ENCODE measurements at regions not wholly inside any gene's neighbourhood (a gene's known extent, or its start where the extent isn't known, plus 50 kb on each side); places are given as distances from the start of the nearest gene placed in this dataset.

DNA sequence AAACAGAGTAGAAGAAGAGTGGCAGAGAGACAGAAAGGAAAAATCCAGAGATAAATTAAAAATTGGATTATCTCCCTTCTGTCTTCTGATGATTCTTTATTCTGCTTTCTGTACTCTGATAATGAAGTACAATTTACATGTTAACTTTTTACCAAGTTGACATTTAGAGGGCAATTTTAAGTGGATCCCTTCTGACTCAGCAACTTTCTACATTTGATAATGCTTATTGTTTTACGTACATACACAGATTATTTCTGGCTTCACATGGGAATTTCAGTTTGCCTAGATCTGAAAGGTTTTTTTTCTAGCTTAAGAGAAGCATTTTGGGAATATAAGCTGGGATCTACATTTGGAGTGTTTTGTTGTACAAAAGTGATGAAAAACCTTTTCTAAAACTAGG, 491.3 kb downstream of the OTOL1 start:
- TF ChIP-seq, protein P1, sequence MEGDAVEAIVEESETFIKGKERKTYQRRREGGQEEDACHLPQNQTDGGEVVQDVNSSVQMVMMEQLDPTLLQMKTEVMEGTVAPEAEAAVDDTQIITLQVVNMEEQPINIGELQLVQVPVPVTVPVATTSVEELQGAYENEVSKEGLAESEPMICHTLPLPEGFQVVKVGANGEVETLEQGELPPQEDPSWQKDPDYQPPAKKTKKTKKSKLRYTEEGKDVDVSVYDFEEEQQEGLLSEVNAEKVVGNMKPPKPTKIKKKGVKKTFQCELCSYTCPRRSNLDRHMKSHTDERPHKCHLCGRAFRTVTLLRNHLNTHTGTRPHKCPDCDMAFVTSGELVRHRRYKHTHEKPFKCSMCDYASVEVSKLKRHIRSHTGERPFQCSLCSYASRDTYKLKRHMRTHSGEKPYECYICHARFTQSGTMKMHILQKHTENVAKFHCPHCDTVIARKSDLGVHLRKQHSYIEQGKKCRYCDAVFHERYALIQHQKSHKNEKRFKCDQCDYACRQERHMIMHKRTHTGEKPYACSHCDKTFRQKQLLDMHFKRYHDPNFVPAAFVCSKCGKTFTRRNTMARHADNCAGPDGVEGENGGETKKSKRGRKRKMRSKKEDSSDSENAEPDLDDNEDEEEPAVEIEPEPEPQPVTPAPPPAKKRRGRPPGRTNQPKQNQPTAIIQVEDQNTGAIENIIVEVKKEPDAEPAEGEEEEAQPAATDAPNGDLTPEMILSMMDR (IDR thresholded peaks at IDR 0.05): no peak
- no peaks in the 10 kb centered on the region for H3K9me3 ChIP-seq
- no peak for DNase-seq (ENCODE audit: low spot score in 2 of 2)
- no peaks in the 10 kb centered on the region for H3K36me3 ChIP-seq
- intact Hi-C loops (cut with DNase I): no loop called here
- no peaks in the 10 kb centered on the region for H3K4me1 ChIP-seq
- no peaks in the 10 kb centered on the region for H3K27me3 ChIP-seq
- no peak overlapping the region for H3K4me3 ChIP-seq
- no peak overlapping the region for H3K27ac ChIP-seq

DNA sequence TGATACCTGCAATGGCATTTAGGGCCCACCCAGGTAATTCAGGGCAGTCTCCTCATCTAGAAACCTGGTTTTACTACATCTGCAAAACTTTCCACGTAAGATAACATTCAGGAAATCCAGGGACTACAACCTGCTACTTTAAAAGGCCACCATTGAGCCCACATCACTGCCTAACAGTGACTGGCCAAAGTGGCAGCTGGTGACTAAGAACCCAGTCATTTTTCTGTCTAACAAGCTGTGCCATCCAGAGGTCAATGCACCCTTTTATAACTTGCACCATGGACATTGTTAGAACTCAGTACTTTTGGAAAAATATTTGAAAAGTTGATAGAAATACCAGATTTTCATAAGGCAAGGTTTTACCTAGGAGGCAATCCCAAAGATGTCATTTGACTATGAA, 492.4 kb downstream of the OTOL1 start:
- Histone ChIP-seq H3K27ac (no peak overlapping the region), H3K4me1 (no peaks in the 10 kb centered on the region), H3K9me3 (no peaks in the 10 kb centered on the region), H3K36me3 (no peaks in the 10 kb centered on the region), H3K4me3 (no peak overlapping the region), H3K27me3 (no peaks in the 10 kb centered on the region)
- DNase-seq (ENCODE audit: low spot score in 2 of 2): no peak
- intact Hi-C loops (cut with DNase I): no loop called here
- TF ChIP-seq, protein P1 (IDR thresholded peaks at IDR 0.05): no peak

GRCh38 chr3:161990036-161990435, 493.4 kb downstream of the OTOL1 start:
- intact Hi-C loops (cut with DNase I): no loop called here
- no peak for DNase-seq (ENCODE audit: low spot score in 2 of 2)
- TF ChIP-seq, protein P1 (IDR thresholded peaks at IDR 0.05): no peak
- Histone ChIP-seq H3K27me3 (no peaks in the 10 kb centered on the region), H3K4me1 (no peaks in the 10 kb centered on the region), H3K36me3 (no peaks in the 10 kb centered on the region), H3K9me3 (no peaks in the 10 kb centered on the region), H3K4me3 (no peak overlapping the region), H3K27ac (no peak overlapping the region)

DNA sequence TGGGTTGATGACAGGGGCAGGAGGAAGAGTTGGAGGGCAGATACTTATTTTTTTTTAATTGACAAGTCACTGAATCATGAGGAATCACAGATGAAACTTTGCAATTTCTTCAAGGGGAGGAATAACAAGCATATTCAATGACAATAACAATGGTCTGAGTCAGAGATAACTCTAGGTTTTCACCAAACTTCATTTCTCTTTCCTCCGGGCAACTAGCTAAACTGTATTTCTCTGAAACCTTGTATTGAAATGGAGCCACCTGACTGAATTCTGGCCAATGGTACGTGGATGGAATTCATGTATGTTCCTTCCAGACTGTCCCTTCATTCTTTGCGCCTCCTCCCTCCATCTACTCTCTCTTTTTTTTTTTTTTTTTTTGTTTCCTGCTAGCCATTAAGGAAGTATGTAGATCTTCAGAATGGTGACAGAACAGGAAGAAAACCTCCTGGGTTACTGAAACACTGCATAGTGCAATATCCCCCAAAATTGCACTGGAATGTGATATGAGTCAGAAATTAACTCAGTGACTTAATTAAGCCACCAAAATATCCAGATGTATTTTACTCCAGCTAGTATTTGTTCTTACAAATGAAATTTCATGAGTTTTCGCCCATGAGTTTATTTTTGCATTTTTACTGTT, 495.4 kb downstream of the OTOL1 start:
- intact Hi-C loops (cut with DNase I): no loop called here
- H3K9me3 ChIP-seq: no peaks in the 10 kb centered on the region
- no peaks in the 10 kb centered on the region for H3K4me1 ChIP-seq
- DNase-seq (ENCODE audit: low spot score in 2 of 2): no peak
- no peak overlapping the region for H3K27ac ChIP-seq
- H3K4me3 ChIP-seq: no peak overlapping the region
- H3K36me3 ChIP-seq: no peaks in the 10 kb centered on the region
- TF ChIP-seq, protein P1 (IDR thresholded peaks at IDR 0.05): no peak
- no peaks in the 10 kb centered on the region for H3K27me3 ChIP-seq

DNA sequence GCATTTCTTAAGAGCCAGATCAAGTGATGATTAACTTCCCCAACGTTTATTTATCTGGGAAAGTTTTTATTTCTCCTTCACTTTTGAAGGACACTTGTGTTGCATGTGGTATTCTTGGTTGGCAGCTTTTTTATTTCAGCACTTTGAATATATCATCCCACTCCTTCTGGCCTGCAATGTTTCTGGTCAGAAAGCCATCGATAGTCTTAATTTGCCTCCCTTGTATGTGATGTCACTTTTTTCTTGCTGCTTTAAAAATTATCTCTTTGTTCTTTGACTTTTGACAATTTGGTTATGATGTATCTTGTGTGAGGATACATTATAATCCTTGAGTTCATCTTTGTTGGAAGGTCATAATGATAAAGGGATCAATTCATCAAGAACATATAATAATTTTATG, 503.2 kb downstream of the OTOL1 start:
- TF ChIP-seq, protein P1 (IDR thresholded peaks at IDR 0.05): no peak
- H3K4me3 ChIP-seq: no peak overlapping the region
- intact Hi-C loops (cut with DNase I): no loop called here

GRCh38 chr3:162007722-162008121, 511.1 kb downstream of the OTOL1 start:
- Histone ChIP-seq H3K9me3 (no peaks in the 10 kb centered on the region), H3K4me1 (no peaks in the 10 kb centered on the region), H3K27me3 (no peaks in the 10 kb centered on the region), H3K4me3 (no peak overlapping the region), H3K27ac (no peak overlapping the region), H3K36me3 (no peaks in the 10 kb centered on the region)
- TF ChIP-seq, protein P1 (IDR thresholded peaks at IDR 0.05): no peak
- no peak for DNase-seq (ENCODE audit: low spot score in 2 of 2)
- intact Hi-C loops (cut with DNase I): no loop called here

More for the DNA sequence above, 503.2 kb downstream of the OTOL1 start:
- Histone ChIP-seq H3K4me1 (no peaks in the 10 kb centered on the region), H3K27me3 (no peaks in the 10 kb centered on the region), H3K36me3 (no peaks in the 10 kb centered on the region), H3K27ac (no peak overlapping the region), H3K9me3 (peaks cover 0 to 16% of the 10 kb centered on the region in 2 donors)
- no peak for DNase-seq (ENCODE audit: low spot score in 2 of 2)
